ENCODE measurements at regions not wholly inside any gene's neighbourhood (a gene's known extent, or its start where the extent isn't known, plus 50 kb on each side); places are given as distances from the start of the nearest gene placed in this dataset.

- no peaks in the 10 kb centered on the region for H3K36me3 Mint-ChIP-seq (ENCODE audit: low read depth)
- H3K4me1 Mint-ChIP-seq (ENCODE audit: low read depth) = no peaks in the 10 kb centered on the region
- ATAC-seq (no peak), DNase-seq (no peak)
- ChIA-PET CTCF (no interaction called here), POLR2A (no interaction called here)
- H3K27ac Mint-ChIP-seq = no peak overlapping the region
- H3K9me3 Mint-ChIP-seq (ENCODE audit: insufficient read depth) = no peaks in the 10 kb centered on the region
- no peaks in the 10 kb centered on the region for H3K27me3 Mint-ChIP-seq (ENCODE audit: low read depth)
- H3K4me3 Mint-ChIP-seq = no peak overlapping the region
These were observed 172.4 kb downstream of the DDX1 start for GRCh38 chr2:15763822-15764682.

DNA sequence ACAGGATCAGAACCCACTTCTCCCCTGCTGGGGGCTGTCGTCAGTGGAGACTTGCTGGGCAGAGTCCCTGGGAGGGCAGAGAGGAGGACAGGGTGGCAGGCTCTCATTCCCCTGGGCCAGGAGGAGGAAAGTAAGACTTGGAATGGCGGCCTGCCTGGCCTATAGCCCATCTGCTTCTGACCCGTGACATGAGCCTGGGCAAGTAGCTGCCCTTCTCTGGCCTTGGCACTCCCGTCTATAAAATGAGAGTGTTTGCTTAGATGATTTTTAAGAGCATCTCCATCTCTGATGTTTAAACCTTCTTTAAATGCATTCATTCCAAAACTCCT, 173.0 kb downstream of the DDX1 start:
- ATAC-seq (no peak), DNase-seq (no peak)
- Mint-ChIP-seq H3K36me3 (ENCODE audit: low read depth) (no peaks in the 10 kb centered on the region), H3K27ac (no peak overlapping the region), H3K4me3 (no peak overlapping the region), H3K4me1 (ENCODE audit: low read depth) (no peaks in the 10 kb centered on the region), H3K9me3 (ENCODE audit: insufficient read depth) (no peaks in the 10 kb centered on the region), H3K27me3 (ENCODE audit: low read depth) (no peaks in the 10 kb centered on the region)
- ChIA-PET CTCF (no interaction called here), POLR2A (no interaction called here)

DNA sequence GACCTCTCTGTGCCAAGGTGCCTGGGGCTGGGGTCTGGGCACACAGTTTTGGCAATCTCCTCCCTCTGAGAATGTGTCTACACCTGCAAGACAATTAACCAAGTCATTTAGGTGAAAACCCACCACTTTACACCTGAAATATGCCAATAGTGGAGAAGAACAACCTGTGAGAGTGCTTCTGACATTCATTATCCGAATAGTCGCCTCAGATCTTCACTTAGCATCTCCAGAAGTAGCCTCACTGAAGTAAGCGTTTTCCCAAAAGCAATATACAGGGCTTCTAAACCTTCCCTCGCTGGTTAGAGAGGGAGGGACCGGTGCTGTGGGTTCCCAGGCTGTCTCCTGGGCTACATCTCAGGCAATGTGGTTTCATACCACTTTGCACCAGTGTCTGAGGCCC, 173.5 kb downstream of the DDX1 start:
- ATAC-seq (no peak), DNase-seq (no peak)
- no peaks in the 10 kb centered on the region for H3K4me1 Mint-ChIP-seq (ENCODE audit: low read depth)
- no peaks in the 10 kb centered on the region for H3K36me3 Mint-ChIP-seq (ENCODE audit: low read depth)
- ChIA-PET POLR2A (no interaction called here), CTCF (no interaction called here)
- no peaks in the 10 kb centered on the region for H3K27me3 Mint-ChIP-seq (ENCODE audit: low read depth)
- H3K4me3 Mint-ChIP-seq = no peak overlapping the region
- no peak overlapping the region for H3K27ac Mint-ChIP-seq
- no peaks in the 10 kb centered on the region for H3K9me3 Mint-ChIP-seq (ENCODE audit: insufficient read depth)

GRCh38 chr2:15765686-15766302, 174.1 kb downstream of the DDX1 start:
- no peaks in the 10 kb centered on the region for H3K27me3 Mint-ChIP-seq (ENCODE audit: low read depth)
- no peak overlapping the region for H3K27ac Mint-ChIP-seq
- no peak for DNase-seq
- H3K4me1 Mint-ChIP-seq (ENCODE audit: low read depth) = no peaks in the 10 kb centered on the region
- no peaks in the 10 kb centered on the region for H3K9me3 Mint-ChIP-seq (ENCODE audit: insufficient read depth)
- no peak overlapping the region for H3K4me3 Mint-ChIP-seq
- H3K36me3 Mint-ChIP-seq (ENCODE audit: low read depth) = no peaks in the 10 kb centered on the region
- ChIA-PET POLR2A (interaction anchor here (0.7 kb wide), 1 partner anchor 10 kb away, joined by 3 read pairs; no protein-coding TSS in a partner anchor), CTCF (no interaction called here)
- ATAC-seq = no peak

DNA sequence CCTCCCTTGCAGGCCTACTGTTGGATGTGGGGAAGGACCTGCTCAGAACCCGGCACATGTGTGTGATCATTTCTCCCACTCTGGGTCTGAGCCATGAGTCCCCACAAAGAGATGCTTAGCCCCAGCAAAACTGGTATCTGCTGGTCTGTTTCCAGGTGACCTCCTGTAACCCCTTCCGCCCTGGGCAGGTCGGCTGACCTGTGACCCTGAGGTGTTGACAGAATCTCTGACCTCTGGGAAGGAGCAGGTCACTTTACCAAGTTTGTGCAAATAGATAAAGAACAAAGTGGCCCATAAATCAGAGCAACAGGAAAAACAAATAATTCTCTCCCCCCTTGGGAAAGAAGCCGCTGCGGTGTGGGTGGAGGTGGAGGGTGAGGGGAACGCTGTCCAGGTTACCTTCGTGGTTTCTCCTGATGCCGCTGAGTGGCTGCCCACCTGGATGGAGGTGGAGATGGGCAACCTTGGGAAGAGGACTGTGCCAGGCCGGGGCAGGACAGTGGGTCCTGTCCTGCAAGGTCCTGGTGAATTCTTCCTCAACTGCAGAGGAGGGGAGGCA, 174.0 kb upstream of the MYCN start:
- ChIA-PET CTCF (no interaction called here), POLR2A (interaction anchor here (0.7 kb wide), 1 partner anchor 11 kb away, joined by 3 read pairs; no protein-coding TSS in a partner anchor)
- DNase-seq = no peak
- Mint-ChIP-seq H3K27ac (no peak overlapping the region), H3K27me3 (ENCODE audit: low read depth) (no peaks in the 10 kb centered on the region), H3K36me3 (ENCODE audit: low read depth) (no peaks in the 10 kb centered on the region), H3K9me3 (ENCODE audit: insufficient read depth) (no peaks in the 10 kb centered on the region), H3K4me1 (ENCODE audit: low read depth) (no peaks in the 10 kb centered on the region), H3K4me3 (no peak overlapping the region)
- ATAC-seq = no peak

GRCh38 chr2:15766911-15767597, 173.3 kb upstream of the MYCN start:
- Mint-ChIP-seq H3K27me3 (ENCODE audit: low read depth) (no peaks in the 10 kb centered on the region), H3K36me3 (ENCODE audit: low read depth) (no peaks in the 10 kb centered on the region), H3K4me3 (no peak overlapping the region), H3K9me3 (ENCODE audit: insufficient read depth) (no peaks in the 10 kb centered on the region), H3K27ac (no peak overlapping the region), H3K4me1 (ENCODE audit: low read depth) (no peaks in the 10 kb centered on the region)
- no peak for ATAC-seq
- POLR2A ChIA-PET = no interaction called here
- no peak for DNase-seq
- CTCF ChIA-PET = no interaction called here

GRCh38 chr2:15767679-15768078, 172.7 kb upstream of the MYCN start:
- H3K36me3 Mint-ChIP-seq (ENCODE audit: low read depth) = no peaks in the 10 kb centered on the region
- POLR2A ChIA-PET = no interaction called here
- no peak overlapping the region for H3K27ac Mint-ChIP-seq
- H3K4me3 Mint-ChIP-seq = no peak overlapping the region
- no peak for DNase-seq
- no peaks in the 10 kb centered on the region for H3K27me3 Mint-ChIP-seq (ENCODE audit: low read depth)
- no peak for ATAC-seq
- H3K9me3 Mint-ChIP-seq (ENCODE audit: insufficient read depth) = no peaks in the 10 kb centered on the region
- H3K4me1 Mint-ChIP-seq (ENCODE audit: low read depth) = no peaks in the 10 kb centered on the region
- CTCF ChIA-PET = no interaction called here

DNA sequence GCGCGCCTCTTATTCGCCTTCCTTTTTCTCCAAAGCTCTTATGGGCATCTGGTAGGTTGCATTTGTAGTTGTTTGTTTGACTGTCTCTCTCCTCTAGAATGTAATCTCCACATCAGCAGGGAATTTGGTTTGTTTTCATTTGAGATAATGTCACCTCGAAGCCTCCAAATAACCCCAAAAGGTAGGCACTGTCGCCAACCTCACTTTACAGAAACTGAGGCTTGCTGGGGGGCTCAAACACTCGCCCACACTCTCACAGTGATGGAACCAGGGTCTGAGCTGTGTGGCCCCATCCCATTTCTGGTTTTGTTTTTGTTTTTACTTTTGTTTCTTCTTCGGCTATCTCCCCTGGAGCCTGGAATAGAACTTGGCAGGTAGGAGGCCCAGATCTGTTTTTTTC, 172.2 kb upstream of the MYCN start:
- Mint-ChIP-seq H3K9me3 (ENCODE audit: insufficient read depth) (no peaks in the 10 kb centered on the region), H3K4me1 (ENCODE audit: low read depth) (no peaks in the 10 kb centered on the region), H3K4me3 (no peak overlapping the region), H3K36me3 (ENCODE audit: low read depth) (no peaks in the 10 kb centered on the region), H3K27ac (no peak overlapping the region), H3K27me3 (ENCODE audit: low read depth) (no peaks in the 10 kb centered on the region)
- DNase-seq (no peak), ATAC-seq (no peak)
- ChIA-PET POLR2A (no interaction called here), CTCF (no interaction called here)

DNA sequence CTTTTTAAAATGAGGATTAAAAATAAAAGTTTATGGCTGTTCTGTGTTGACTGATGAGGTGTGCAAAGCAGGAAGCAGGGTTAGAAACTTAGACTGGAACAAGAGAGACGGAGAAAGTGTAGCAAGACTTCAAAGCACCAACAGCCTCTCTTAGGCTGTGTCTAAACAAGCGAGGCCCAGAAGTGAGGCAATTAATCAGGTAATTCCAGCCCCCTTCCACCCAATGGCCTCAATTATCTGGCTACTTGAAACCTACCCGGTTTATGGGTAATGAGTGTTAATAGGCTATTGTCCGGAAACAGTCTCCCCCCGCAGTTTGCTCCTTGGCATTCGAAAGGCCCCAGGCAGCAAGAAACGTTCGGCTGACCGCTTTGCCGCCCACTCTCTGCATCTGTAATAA, 171.7 kb upstream of the MYCN start:
- no peak overlapping the region for H3K27ac Mint-ChIP-seq
- H3K4me1 Mint-ChIP-seq (ENCODE audit: low read depth) = no peaks in the 10 kb centered on the region
- H3K9me3 Mint-ChIP-seq (ENCODE audit: insufficient read depth) = no peaks in the 10 kb centered on the region
- ChIA-PET POLR2A (no interaction called here), CTCF (no interaction called here)
- DNase-seq (no peak), ATAC-seq (no peak)
- no peaks in the 10 kb centered on the region for H3K36me3 Mint-ChIP-seq (ENCODE audit: low read depth)
- H3K4me3 Mint-ChIP-seq = no peak overlapping the region
- H3K27me3 Mint-ChIP-seq (ENCODE audit: low read depth) = no peaks in the 10 kb centered on the region

- H3K9me3 Mint-ChIP-seq (ENCODE audit: insufficient read depth) = no peaks in the 10 kb centered on the region
- no peaks in the 10 kb centered on the region for H3K27me3 Mint-ChIP-seq (ENCODE audit: low read depth)
- H3K4me1 Mint-ChIP-seq (ENCODE audit: low read depth) = no peaks in the 10 kb centered on the region
- POLR2A ChIA-PET = no interaction called here
- DNase-seq (no peak), ATAC-seq (no peak)
- CTCF ChIA-PET = no interaction called here
- H3K27ac Mint-ChIP-seq = no peak overlapping the region
- H3K36me3 Mint-ChIP-seq (ENCODE audit: low read depth) = no peaks in the 10 kb centered on the region
- H3K4me3 Mint-ChIP-seq = no peak overlapping the region
These were observed 171.1 kb upstream of the MYCN start for GRCh38 chr2:15769235-15769634.

DNA sequence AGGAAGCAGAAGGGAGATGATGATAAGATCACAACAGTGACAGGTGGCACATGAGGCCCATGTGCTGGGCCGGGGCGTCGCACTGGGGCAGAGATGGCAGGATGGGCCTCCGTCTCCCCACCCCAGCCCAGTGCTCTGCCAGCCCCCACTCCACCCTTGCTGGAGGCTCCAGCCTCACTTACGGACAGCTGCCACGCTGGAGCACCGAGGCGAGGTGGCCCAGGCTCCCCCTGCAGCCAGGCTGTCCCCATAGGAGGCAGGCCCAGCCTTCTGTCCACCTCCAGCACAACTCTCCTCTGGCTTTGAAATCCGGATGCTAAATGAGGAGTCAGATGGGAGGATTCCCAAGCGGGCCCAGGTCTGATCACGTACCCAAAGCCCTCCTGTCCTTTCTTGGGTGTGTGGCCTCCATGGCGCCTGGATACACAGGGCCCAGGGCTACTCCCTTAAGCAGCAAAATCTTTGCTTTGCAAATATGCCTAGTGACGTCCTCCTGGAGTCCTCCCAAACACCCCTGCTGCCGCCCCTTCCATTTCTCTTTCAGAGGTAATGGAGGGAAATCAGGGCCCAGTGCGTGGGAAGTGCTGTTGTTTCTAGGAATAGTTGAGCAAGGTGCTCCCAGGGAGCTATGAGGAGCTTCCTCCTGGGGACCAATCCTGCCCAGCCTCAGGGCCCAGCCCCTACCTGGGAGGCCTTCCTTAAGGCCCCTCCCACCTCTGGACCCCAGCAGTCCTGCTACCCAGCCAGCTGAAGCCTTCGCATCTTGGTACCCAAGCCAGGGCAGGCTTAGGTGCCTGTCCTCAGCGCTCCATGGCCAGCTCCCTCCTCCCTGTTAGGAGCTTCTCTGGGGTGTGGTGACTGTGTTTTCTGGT, 170.4 kb upstream of the MYCN start:
- DNase-seq (no peak), ATAC-seq (no peak)
- Mint-ChIP-seq H3K27ac (no peak overlapping the region), H3K27me3 (ENCODE audit: low read depth) (no peaks in the 10 kb centered on the region), H3K36me3 (ENCODE audit: low read depth) (no peaks in the 10 kb centered on the region), H3K4me3 (no peak overlapping the region), H3K4me1 (ENCODE audit: low read depth) (no peaks in the 10 kb centered on the region), H3K9me3 (ENCODE audit: insufficient read depth) (no peaks in the 10 kb centered on the region)
- POLR2A ChIA-PET = no interaction called here
- CTCF ChIA-PET = interaction anchor here (0.6 kb wide), 1 partner anchor 52 kb away, joined by 3 read pairs; no protein-coding TSS in a partner anchor

DNA sequence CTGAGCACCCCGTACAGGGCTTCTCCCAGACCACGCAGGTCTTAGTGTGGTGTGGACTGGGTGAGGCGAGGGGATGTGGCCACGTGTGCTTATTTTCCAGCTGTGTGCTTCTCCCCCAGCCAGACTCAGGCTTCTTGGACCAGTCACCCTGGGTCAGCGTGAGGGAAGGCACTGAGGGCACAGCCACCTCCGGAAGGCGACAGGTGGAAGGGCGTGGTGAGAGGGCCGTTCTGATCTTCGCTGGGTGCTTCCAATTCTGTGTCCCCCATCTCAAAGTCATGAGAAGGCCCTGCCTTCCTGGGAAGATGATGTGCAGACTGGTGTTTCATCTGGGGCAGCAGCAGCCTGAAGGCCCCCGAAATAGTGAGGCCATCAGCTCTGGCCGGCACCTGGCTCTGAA, 169.7 kb upstream of the MYCN start:
- H3K27me3 Mint-ChIP-seq (ENCODE audit: low read depth) = no peaks in the 10 kb centered on the region
- no peaks in the 10 kb centered on the region for H3K4me1 Mint-ChIP-seq (ENCODE audit: low read depth)
- H3K36me3 Mint-ChIP-seq (ENCODE audit: low read depth) = no peaks in the 10 kb centered on the region
- no peak overlapping the region for H3K4me3 Mint-ChIP-seq
- ChIA-PET CTCF (no interaction called here), POLR2A (no interaction called here)
- H3K9me3 Mint-ChIP-seq (ENCODE audit: insufficient read depth) = no peaks in the 10 kb centered on the region
- H3K27ac Mint-ChIP-seq = no peak overlapping the region
- ATAC-seq (no peak), DNase-seq (no peak)
